ENCODE measurements at regions not wholly inside any gene's neighbourhood (a gene's known extent, or its start where the extent isn't known, plus 50 kb on each side); places are given as distances from the start of the nearest gene placed in this dataset.

DNA sequence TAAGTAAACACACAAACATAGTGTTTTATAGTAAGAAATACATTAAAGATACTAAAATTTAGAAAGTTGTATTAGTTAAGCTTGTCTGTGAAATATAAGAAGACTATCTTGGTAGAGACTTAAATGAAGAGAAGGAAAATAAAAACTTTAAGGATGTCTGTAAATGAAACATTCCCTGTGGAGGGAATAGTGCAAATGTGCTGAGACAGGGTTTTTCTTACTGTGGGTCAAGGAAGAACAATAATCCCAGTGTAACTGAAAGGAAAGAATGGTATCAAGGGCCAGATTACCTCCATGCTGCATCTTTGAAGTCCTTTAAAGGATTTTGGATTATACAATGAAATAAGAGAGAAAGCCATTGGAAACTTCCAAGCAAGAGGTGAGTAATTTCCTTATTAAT, 547.5 kb upstream of the PCDH15 start:
- Histone ChIP-seq H3K4me2 (ENCODE audit: insufficient read depth in 1 of 2, low read depth in 2 of 2, low read length in 2 of 2) (no peak overlapping the region), H3K36me3 (ENCODE audit: control insufficient read depth in 2 of 4, insufficient read depth in 4 of 4, low read length in 3 of 4) (no peaks in the 10 kb centered on the region), H2BK5ac (ENCODE audit: low read depth, low read length) (no peak overlapping the region), H3K56ac (replicated peaks; ENCODE audit: insufficient read length, low read depth, low read length) (no peak overlapping the region), H2AFZ (ENCODE audit: low read length) (no peak overlapping the region), H3K18ac (ENCODE audit: extremely low read depth, low read length) (no peak overlapping the region), H3K4me1 (replicated peaks in 1 of 4; ENCODE audit: control insufficient read depth in 3 of 4, insufficient read depth in 4 of 4, low read length in 3 of 4) (no peaks in the 10 kb centered on the region; a peak in 1 of 7 replicates), H3K27ac (ENCODE audit: low read depth, low read length) (no peak overlapping the region), H3K23ac (ENCODE audit: insufficient read length) (no peak overlapping the region), H4K20me1 (replicated peaks in 1 of 2; ENCODE audit: control insufficient read depth in 1 of 2, insufficient read depth in 2 of 2, low read length in 2 of 2) (no peaks in the 10 kb centered on the region), H3K23me2 (ENCODE audit: low read depth, low read length) (no peaks in the 10 kb centered on the region), H3K27me3 (replicated peaks in 1 of 4; ENCODE audit: control insufficient read depth in 3 of 4, extremely low read depth in 1 of 4, insufficient read depth in 3 of 4, low read length in 3 of 4) (no peaks in the 10 kb centered on the region), H3K4ac (replicated peaks; ENCODE audit: insufficient read length, low read depth, low read length) (no peak overlapping the region), H2BK20ac (ENCODE audit: low read length) (no peak overlapping the region), H3K79me2 (ENCODE audit: control insufficient read depth in 1 of 2, insufficient read depth in 2 of 2, low read length in 2 of 2) (no peaks in the 10 kb centered on the region), H3K79me1 (ENCODE audit: low read depth, low read length) (no peaks in the 10 kb centered on the region), H2AK5ac (ENCODE audit: low read depth, low read length) (no peak overlapping the region), H3K4me3 (ENCODE audit: extremely low read depth in 1 of 4, insufficient read depth in 2 of 4, low read depth in 3 of 4, low read length in 4 of 4) (no peak overlapping the region), H2BK15ac (ENCODE audit: low read length) (no peak overlapping the region), H3K9ac (replicated peaks in 1 of 4; ENCODE audit: extremely low read depth in 1 of 4, low read depth in 3 of 4, low read length in 3 of 4) (no peak overlapping the region), H2BK120ac (replicated peaks; ENCODE audit: low read depth, low read length) (no peak overlapping the region), H3K14ac (ENCODE audit: insufficient read length) (no peak overlapping the region), H4K91ac (replicated peaks; ENCODE audit: insufficient read length, low read length) (no peak overlapping the region), H2BK12ac (ENCODE audit: low read depth, low read length) (no peak overlapping the region), H4K5ac (ENCODE audit: insufficient read length, low read depth, low read length) (no peak overlapping the region), H3K9me3 (ENCODE audit: insufficient read depth in 2 of 2, low read depth in 1 of 2, low read length in 1 of 2) (no peaks in the 10 kb centered on the region), H4K8ac (ENCODE audit: extremely low read depth, insufficient read depth, low read length) (no peak overlapping the region)
- POLR2A ChIA-PET (ENCODE audit: partially characterized antibody): no interaction called here
- DNase-seq (ENCODE audit: low read depth in 1 of 2, low spot score in 2 of 2) (no peak), FAIRE-seq (no peak)
- CTCF ChIA-PET (ENCODE audit: partially characterized antibody): no interaction called here
- TF ChIP-seq POU5F1 (IDR thresholded peaks at IDR 0.05; ENCODE audit: low read depth, low read length) (no peak), CEBPB (IDR thresholded peaks at IDR 0.05; ENCODE audit: low read depth, low read length) (no peak), HDAC2 (IDR thresholded peaks at IDR 0.05; ENCODE audit: borderline replicate concordance in 1 of 2, low read depth in 2 of 2, low read length in 2 of 2) (no peak), HDAC6 (IDR thresholded peaks at IDR 0.05; ENCODE audit: low read depth, low read length) (no peak), TEAD4 (IDR thresholded peaks at IDR 0.05; ENCODE audit: low read depth, low read length) (no peak), CBX5 (IDR thresholded peaks at IDR 0.05; ENCODE audit: low read depth, low read length) (no peak), RNF2 (IDR thresholded peaks at IDR 0.05; ENCODE audit: borderline replicate concordance, low read depth, low read length, missing control alignments, poor library complexity, severe bottlenecking) (no peak), MAFK (IDR thresholded peaks at IDR 0.05; ENCODE audit: low read depth, low read length) (no peak), ZNF274 (IDR thresholded peaks at IDR 0.05; ENCODE audit: borderline replicate concordance, extremely low read depth, low read length) (no peak), JUN (IDR thresholded peaks at IDR 0.05; ENCODE audit: low read depth, low read length) (no peak), SAP30 (IDR thresholded peaks at IDR 0.05; ENCODE audit: insufficient read depth, insufficient replicate concordance, low read length) (no peak), KDM1A (IDR thresholded peaks at IDR 0.05; ENCODE audit: borderline replicate concordance, low read length) (no peak), TAF1 (IDR thresholded peaks at IDR 0.05; ENCODE audit: low read depth, low read length) (no peak), CHD1 (IDR thresholded peaks at IDR 0.05; ENCODE audit: low read depth, low read length) (no peak)
- TF ChIP-seq, protein P1, sequence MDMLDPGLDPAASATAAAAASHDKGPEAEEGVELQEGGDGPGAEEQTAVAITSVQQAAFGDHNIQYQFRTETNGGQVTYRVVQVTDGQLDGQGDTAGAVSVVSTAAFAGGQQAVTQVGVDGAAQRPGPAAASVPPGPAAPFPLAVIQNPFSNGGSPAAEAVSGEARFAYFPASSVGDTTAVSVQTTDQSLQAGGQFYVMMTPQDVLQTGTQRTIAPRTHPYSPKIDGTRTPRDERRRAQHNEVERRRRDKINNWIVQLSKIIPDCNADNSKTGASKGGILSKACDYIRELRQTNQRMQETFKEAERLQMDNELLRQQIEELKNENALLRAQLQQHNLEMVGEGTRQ (IDR thresholded peaks at IDR 0.05; ENCODE audit: low read length): no peak

Measured in H1 (cell line).